Neural progenitor cell (in vitro differentiated cells): ENCODE measurements at regions not wholly inside any gene's neighbourhood (a gene's known extent, or its start where the extent isn't known, plus 50 kb on each side); places are given as distances from the start of the nearest gene placed in this dataset.

Experiments used
- EZH2phosphoT487 ChIP-seq: fragments of 200-600 bp; sonication (generic); IDR thresholded peaks from 2 replicates; pipeline ENCODE4 v1.6.1; 2017; ENCODE audit warnings: antibody characterized with exemption
- TF ChIP-seq, protein P1 (sequence below): fragments of 200-600 bp; sonication (generic); IDR thresholded peaks from 2 replicates; pipeline ENCODE4 v1.5.1; 2017; ENCODE audit warnings: antibody characterized with exemption, mild to moderate bottlenecking

DNA sequence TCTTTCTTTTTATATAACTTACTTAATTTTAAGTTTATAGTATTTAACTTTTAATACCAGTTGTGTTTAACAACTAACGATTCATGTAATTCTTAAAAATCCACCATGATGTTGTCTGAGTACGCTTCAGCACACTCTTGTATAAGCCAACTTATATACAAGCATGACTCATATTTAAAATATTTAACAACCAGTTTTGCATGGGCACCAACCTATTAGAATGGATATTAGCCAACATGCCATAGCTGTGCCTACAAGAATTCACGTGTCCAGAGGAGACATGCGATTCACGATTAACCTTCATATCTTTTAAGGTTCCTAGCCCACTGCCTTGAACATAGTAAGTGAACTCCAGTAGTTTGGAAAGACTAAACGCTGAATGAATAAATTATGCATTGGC is 1023.2 kb downstream of the TBL1XR1 start:
- TF ChIP-seq, protein P1, sequence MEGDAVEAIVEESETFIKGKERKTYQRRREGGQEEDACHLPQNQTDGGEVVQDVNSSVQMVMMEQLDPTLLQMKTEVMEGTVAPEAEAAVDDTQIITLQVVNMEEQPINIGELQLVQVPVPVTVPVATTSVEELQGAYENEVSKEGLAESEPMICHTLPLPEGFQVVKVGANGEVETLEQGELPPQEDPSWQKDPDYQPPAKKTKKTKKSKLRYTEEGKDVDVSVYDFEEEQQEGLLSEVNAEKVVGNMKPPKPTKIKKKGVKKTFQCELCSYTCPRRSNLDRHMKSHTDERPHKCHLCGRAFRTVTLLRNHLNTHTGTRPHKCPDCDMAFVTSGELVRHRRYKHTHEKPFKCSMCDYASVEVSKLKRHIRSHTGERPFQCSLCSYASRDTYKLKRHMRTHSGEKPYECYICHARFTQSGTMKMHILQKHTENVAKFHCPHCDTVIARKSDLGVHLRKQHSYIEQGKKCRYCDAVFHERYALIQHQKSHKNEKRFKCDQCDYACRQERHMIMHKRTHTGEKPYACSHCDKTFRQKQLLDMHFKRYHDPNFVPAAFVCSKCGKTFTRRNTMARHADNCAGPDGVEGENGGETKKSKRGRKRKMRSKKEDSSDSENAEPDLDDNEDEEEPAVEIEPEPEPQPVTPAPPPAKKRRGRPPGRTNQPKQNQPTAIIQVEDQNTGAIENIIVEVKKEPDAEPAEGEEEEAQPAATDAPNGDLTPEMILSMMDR = no peak
- TF ChIP-seq EZH2phosphoT487 = no peak
